Ascending aorta (tissue), 2 donors: ENCODE measurements at regions not wholly inside any gene's neighbourhood (a gene's known extent, or its start where the extent isn't known, plus 50 kb on each side); places are given as distances from the start of the nearest gene placed in this dataset.
"Not testable (repeated sequence)": the region's sequence is repeated elsewhere in the genome, so short reads cannot be mapped to it uniquely, and the experiment has no call there.

Experiments used
- DNase-seq, 2 donors: peaks; one replicate each; pipeline ENCODE4 v3.0.0-alpha.2; 2019; ENCODE audit warnings: low spot score in 2 of 2
- H3K27ac ChIP-seq, 2 donors: fragments of 200-600 bp; sonication (generic); one replicate each; pipeline ENCODE4 v1.5.1; 2016 to 2017; ENCODE audit warnings: mild to moderate bottlenecking in 1 of 2
- H3K27me3 ChIP-seq: fragments of 200-600 bp; sonication (generic); one replicate; pipeline ENCODE4 v1.5.1; 2017
- H3K36me3 ChIP-seq, 2 donors: fragments of 200-600 bp; sonication (generic); one replicate each; pipeline ENCODE4 v1.5.1; 2016
- H3K4me1 ChIP-seq, 2 donors: fragments of 200-600 bp; sonication (generic); one replicate each; pipeline ENCODE4 v1.5.1; 2016 to 2017; ENCODE audit warnings: mild to moderate bottlenecking in 1 of 2
- H3K4me3 ChIP-seq, 2 donors: fragments of 200-600 bp; sonication (generic); one replicate each; pipeline ENCODE4 v1.5.1; 2016 to 2017; ENCODE audit warnings: mild to moderate bottlenecking in 1 of 2
- H3K9me3 ChIP-seq, 2 donors: fragments of 200-600 bp; sonication (generic); one replicate each; pipeline ENCODE4 v1.5.1; 2016
- intact Hi-C: fragments of 100-400 bp; cut with DNase I; formaldehyde crosslinking; loops from one replicate; pipeline ENCODE4 v1.15.1; 2023
- TF ChIP-seq, protein P1 (sequence below), 3 experiments: fragments of 200-600 bp in 2 of 3; fragments of 450-650 bp in 1 of 3; sonication (generic) in 2 of 3; IDR thresholded peaks; one replicate each; pipeline ENCODE4 v1.5.1; 2016 to 2019; ENCODE audit warnings: antibody characterized with exemption in 3 of 3, mild to moderate bottlenecking in 1 of 3, moderate library complexity in 1 of 3

DNA sequence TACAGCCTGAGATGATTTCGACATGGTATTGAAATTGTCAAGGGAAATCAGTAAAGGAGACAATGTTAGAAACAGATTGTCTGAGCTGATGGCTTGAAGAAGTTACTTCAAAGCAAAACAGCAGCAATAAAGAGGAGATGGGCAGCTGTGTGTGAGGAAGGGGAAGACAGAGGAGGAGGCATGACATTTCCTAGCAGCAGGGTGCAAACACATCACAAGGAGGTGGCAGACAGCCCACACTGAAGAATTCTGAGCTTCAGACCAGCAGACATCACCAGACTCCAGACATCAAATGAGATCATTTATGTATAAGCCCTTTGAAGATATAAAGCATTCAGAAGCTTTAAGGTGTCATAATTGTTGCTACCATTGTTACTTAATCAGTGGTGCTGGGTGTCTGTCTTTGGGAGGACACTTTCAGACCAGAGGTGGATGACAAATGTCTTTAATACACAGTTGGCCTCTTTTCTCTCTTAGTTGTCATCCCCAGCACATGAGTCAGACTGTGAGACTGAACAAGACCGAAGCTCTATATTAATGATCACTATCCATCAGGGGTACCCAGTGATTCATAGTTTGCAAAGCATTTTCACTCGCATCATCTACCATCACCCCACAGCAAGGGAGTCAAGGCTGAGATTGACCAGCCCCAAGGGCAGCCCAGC, 203.9 kb downstream of the MINAR1 start:
- Histone ChIP-seq H3K4me3 (no peak overlapping the region), H3K9me3 (peaks cover 0 to 3% of the 10 kb centered on the region in 2 donors), H3K36me3 (no peaks in the 10 kb centered on the region), H3K27ac (no peak overlapping the region), H3K27me3 (no peaks in the 10 kb centered on the region), H3K4me1 (no peaks in the 10 kb centered on the region)
- intact Hi-C loops = no loop called here
- DNase-seq = no peak
- TF ChIP-seq, protein P1, sequence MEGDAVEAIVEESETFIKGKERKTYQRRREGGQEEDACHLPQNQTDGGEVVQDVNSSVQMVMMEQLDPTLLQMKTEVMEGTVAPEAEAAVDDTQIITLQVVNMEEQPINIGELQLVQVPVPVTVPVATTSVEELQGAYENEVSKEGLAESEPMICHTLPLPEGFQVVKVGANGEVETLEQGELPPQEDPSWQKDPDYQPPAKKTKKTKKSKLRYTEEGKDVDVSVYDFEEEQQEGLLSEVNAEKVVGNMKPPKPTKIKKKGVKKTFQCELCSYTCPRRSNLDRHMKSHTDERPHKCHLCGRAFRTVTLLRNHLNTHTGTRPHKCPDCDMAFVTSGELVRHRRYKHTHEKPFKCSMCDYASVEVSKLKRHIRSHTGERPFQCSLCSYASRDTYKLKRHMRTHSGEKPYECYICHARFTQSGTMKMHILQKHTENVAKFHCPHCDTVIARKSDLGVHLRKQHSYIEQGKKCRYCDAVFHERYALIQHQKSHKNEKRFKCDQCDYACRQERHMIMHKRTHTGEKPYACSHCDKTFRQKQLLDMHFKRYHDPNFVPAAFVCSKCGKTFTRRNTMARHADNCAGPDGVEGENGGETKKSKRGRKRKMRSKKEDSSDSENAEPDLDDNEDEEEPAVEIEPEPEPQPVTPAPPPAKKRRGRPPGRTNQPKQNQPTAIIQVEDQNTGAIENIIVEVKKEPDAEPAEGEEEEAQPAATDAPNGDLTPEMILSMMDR (IDR thresholded peaks at IDR 0.05) = no peak

- no peaks in the 10 kb centered on the region for H3K27me3 ChIP-seq
- no peak for DNase-seq
- intact Hi-C loops = no loop called here
- H3K27ac ChIP-seq = no peak overlapping the region
- TF ChIP-seq, protein P1 (IDR thresholded peaks at IDR 0.05) = no peak
- H3K4me1 ChIP-seq = no peaks in the 10 kb centered on the region
- no peak overlapping the region for H3K4me3 ChIP-seq
- H3K36me3 ChIP-seq = no peaks in the 10 kb centered on the region
- no peaks in the 10 kb centered on the region for H3K9me3 ChIP-seq
Measured at GRCh38 chr15:79640206-79640605, 208.1 kb downstream of the MINAR1 start.

DNA sequence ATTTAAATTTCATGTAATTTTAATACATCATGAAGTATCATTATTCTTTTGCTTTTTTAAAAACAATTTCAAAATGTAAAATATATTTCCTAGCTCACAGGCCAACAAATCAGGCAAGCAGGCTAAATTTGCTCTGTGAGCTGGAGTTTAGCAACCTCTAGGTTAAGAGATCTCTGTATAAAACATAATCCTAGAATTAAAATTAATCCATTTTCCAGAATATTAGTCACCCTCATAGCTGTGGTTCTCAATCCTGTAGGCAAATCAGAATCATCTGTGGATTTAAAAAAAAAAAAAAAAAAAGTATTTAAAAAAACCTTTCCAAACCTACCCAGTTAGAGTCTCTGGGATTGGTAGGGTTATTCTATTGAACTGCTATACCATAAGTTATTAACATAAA, 209.7 kb downstream of the MINAR1 start:
- no peak overlapping the region for H3K27ac ChIP-seq
- DNase-seq = no peak
- H3K9me3 ChIP-seq = peaks cover 0 to 6% of the 10 kb centered on the region in 2 donors
- H3K4me3 ChIP-seq = no peak overlapping the region
- H3K4me1 ChIP-seq = no peaks in the 10 kb centered on the region
- no peaks in the 10 kb centered on the region for H3K27me3 ChIP-seq
- intact Hi-C loops = no loop called here
- no peaks in the 10 kb centered on the region for H3K36me3 ChIP-seq
- TF ChIP-seq, protein P1 (IDR thresholded peaks at IDR 0.05) = no peak

- Histone ChIP-seq H3K27me3 (no peaks in the 10 kb centered on the region), H3K36me3 (no peaks in the 10 kb centered on the region), H3K4me1 (no peaks in the 10 kb centered on the region), H3K9me3 (peaks cover 0 to 6% of the 10 kb centered on the region in 2 donors), H3K27ac (no peak overlapping the region), H3K4me3 (no peak overlapping the region)
- intact Hi-C loops = no loop called here
- TF ChIP-seq, protein P1 (IDR thresholded peaks at IDR 0.05) = no peak
- DNase-seq = no peak
Measured at GRCh38 chr15:79643393-79643792, 211.3 kb downstream of the MINAR1 start.

DNA sequence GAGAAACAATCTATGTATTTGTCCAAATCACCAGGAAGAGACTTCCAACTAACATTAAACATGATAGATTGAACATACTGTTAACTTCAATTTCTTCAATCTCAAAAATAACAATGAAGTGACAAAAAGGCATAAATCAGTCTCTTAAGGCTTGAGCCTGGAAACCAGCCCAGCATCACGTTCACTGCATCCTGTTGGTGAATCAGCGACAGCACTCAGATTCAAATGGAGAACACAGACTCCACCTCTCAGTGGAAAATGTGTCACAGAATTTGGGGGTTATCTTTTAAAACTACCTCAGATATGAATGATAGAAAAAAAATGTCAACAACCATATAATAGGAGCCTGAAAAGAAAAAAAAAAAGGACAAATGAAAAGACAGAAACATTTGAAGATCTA, 212.0 kb downstream of the MINAR1 start:
- no peaks in the 10 kb centered on the region for H3K36me3 ChIP-seq
- no peak overlapping the region for H3K4me3 ChIP-seq
- TF ChIP-seq, protein P1 (IDR thresholded peaks at IDR 0.05) = no peak
- H3K27me3 ChIP-seq = no peaks in the 10 kb centered on the region
- peaks cover 0 to 6% of the 10 kb centered on the region in 2 donors for H3K9me3 ChIP-seq
- no peaks in the 10 kb centered on the region for H3K4me1 ChIP-seq
- no peak overlapping the region for H3K27ac ChIP-seq
- DNase-seq = no peak
- intact Hi-C loops = no loop called here

DNA sequence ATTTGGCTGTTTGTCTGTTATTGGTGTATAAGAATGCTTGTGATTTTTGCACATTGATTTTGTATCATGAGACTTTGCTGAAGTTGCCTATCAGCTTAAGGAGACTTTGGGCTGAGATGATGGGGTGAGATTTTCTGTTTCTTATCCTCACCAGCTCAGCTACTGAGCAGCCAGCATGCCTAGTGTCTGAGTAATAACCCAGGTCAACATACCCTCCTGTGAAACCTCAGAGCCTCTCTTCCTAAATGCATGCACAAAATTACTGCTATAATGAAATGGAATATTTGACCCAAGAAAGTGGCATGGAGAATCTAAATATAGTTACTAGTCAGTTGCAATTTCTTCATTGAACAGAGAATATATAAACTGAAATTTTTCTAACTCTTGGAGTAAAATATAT, 220.8 kb downstream of the MINAR1 start:
- DNase-seq, H3K9me3 ChIP-seq, H3K36me3 ChIP-seq, H3K27ac ChIP-seq, H3K4me3 ChIP-seq, H3K27me3 ChIP-seq, H3K4me1 ChIP-seq, intact Hi-C loops: not testable (repeated sequence)
